Hepatocyte (in vitro differentiated cells): ENCODE measurements at regions not wholly inside any gene's neighbourhood (a gene's known extent, or its start where the extent isn't known, plus 50 kb on each side); places are given as distances from the start of the nearest gene placed in this dataset.

Source experiments
- EZH2 ChIP-seq: fragments of 200-600 bp; sonication (generic); IDR thresholded peaks from 2 replicates; pipeline ENCODE4 v1.6.1; 2016; ENCODE audit warnings: antibody characterized with exemption, mild to moderate bottlenecking, borderline replicate concordance
- TF ChIP-seq, protein P1 (sequence below): fragments of 200-600 bp; sonication (generic); IDR thresholded peaks from 2 replicates; pipeline ENCODE4 v1.5.1; 2016; ENCODE audit warnings: antibody characterized with exemption, mild to moderate bottlenecking; ENCODE audit not compliant: poor library complexity

DNA sequence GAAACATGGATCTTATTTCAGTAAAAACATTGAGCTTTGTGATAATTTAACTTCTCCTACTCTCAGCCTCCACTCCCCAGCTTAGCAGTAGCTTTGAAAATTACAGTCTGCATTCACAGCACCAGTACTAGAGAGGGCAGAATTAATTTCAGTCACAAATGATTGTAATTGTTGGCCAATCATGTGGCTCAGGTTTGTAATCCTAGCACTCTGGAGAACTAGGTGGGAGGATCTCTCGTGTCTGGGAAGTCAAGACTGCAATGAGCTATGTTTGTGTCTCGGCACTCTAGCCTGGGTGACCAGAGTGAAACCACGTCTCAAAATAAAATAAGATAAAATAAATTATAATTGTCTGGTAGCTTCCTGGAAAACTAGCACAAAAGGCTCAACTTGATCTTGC is 620.9 kb downstream of the TNS3 start:
- TF ChIP-seq, protein P1, sequence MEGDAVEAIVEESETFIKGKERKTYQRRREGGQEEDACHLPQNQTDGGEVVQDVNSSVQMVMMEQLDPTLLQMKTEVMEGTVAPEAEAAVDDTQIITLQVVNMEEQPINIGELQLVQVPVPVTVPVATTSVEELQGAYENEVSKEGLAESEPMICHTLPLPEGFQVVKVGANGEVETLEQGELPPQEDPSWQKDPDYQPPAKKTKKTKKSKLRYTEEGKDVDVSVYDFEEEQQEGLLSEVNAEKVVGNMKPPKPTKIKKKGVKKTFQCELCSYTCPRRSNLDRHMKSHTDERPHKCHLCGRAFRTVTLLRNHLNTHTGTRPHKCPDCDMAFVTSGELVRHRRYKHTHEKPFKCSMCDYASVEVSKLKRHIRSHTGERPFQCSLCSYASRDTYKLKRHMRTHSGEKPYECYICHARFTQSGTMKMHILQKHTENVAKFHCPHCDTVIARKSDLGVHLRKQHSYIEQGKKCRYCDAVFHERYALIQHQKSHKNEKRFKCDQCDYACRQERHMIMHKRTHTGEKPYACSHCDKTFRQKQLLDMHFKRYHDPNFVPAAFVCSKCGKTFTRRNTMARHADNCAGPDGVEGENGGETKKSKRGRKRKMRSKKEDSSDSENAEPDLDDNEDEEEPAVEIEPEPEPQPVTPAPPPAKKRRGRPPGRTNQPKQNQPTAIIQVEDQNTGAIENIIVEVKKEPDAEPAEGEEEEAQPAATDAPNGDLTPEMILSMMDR: no peak
- no peak for TF ChIP-seq EZH2
